ENCODE measurements at regions not wholly inside any gene's neighbourhood (a gene's known extent, or its start where the extent isn't known, plus 50 kb on each side); places are given as distances from the start of the nearest gene placed in this dataset.
A peak's percentile ranks its signal among the peaks of the same experiment; 100 is the strongest.

DNA sequence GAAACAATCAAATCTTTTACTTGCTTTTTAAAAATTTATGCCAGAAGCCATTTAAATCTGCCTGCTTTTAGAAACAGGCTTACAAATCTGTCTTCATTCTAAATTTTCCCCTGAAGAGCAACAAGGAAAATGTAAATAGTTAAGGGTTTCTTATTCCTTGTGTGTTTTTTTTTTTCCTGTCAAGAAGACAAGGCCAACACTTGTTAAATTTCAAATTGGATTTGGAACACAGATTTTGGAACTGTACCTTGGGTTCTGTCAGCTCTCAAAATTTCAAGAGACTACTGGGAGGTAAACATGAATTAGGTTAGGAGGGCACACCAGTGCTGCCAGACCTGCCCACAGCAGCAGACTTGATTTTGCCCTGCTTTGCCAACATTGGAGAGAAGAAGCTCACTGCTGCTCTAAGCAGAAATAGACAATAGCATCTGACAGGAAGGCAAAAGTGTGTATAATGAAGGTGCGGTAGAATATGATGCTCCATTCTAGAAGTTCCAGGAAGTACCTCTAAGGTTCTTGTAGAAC, 121.7 kb downstream of the NHLRC3 start:
- Histone ChIP-seq H3K9me3 (no peaks in the 10 kb centered on the region), H3K4me3 (no peak overlapping the region), H3K27ac (no peak overlapping the region), H3K36me3 (no peaks in the 10 kb centered on the region), H3K4me1 (no peaks in the 10 kb centered on the region), H3K27me3 (no peaks in the 10 kb centered on the region)
- no peak for TF ChIP-seq CTCF (IDR thresholded peaks at IDR 0.05)
- intact Hi-C loops (cut with DNase I) = no loop called here
- DNase-seq = no peak
- no peak for ATAC-seq

DNA sequence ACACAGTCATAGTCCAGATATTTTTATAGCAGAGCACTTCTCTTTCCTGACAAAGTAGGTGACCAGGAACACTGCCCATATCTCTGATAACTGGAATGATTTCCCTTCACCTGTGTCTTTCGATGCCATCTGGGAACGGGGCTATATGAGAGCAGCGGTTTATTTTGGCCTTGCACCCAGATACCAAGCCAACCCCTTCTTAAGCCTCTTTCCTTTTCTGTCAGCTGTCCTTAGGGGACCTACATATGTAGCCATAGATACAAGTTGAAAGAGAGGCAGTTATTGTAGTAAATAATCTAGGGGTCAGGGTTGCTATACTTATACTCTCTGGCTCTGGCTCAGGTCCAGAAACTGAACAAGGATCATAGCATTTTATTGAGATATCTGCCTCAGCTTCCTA, 128.8 kb downstream of the NHLRC3 start:
- intact Hi-C loops (cut with DNase I) = no loop called here
- H3K9me3 ChIP-seq = no peaks in the 10 kb centered on the region
- no peak overlapping the region for H3K4me3 ChIP-seq
- H3K4me1 ChIP-seq = no peaks in the 10 kb centered on the region
- H3K36me3 ChIP-seq = no peaks in the 10 kb centered on the region
- TF ChIP-seq CTCF (IDR thresholded peaks at IDR 0.05) = no peak
- no peak for ATAC-seq
- no peak overlapping the region for H3K27ac ChIP-seq
- DNase-seq = no peak
- no peaks in the 10 kb centered on the region for H3K27me3 ChIP-seq

DNA sequence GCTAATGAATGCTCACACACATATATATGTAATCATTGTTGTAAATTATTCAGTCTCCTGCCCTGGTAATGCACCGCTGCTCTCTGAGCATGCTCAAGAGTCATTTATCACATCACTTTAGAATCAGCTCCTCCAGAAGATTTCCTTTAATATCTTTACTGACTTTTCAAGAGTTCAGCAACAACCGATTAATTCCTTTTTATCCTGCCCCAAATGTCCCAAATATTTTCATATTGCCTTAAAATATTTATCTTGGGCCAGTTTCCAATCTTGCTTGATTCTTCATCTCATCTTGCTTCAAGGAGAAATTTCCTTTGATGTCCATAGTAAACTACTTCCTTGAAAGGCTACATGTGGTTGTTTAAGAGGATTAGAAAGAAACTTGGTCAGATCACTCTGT, 132.5 kb downstream of the NHLRC3 start:
- H3K27me3 ChIP-seq = no peaks in the 10 kb centered on the region
- H3K4me3 ChIP-seq = no peak overlapping the region
- DNase-seq (no peak), ATAC-seq (no peak)
- H3K36me3 ChIP-seq = no peaks in the 10 kb centered on the region
- H3K4me1 ChIP-seq = no peaks in the 10 kb centered on the region
- no peak for TF ChIP-seq CTCF (IDR thresholded peaks at IDR 0.05)
- intact Hi-C loops (cut with DNase I) = no loop called here
- H3K9me3 ChIP-seq = no peaks in the 10 kb centered on the region
- H3K27ac ChIP-seq = no peak overlapping the region

DNA sequence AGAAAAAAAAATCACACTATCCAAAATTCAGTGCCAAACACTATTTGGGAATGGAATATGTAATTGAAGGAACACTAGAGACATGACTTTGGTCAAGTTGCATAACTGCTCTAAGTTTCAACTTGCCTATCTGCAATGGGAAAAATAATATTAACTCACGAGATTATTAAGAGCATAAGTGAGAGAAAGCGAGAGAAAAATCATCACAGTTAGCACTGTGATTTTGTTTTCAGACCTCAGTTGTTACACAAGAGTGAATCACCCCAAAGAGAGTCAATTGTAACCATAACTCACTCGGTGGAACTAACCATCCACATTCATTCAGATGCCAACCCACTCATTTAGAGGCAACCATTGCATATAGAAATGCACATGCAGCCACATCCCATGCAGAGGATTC, 147.1 kb downstream of the NHLRC3 start:
- Histone ChIP-seq H3K4me1 (no peaks in the 10 kb centered on the region), H3K27ac (no peak overlapping the region), H3K36me3 (no peaks in the 10 kb centered on the region), H3K27me3 (no peaks in the 10 kb centered on the region), H3K4me3 (no peak overlapping the region), H3K9me3 (no peaks in the 10 kb centered on the region)
- no peak for DNase-seq
- no peak for TF ChIP-seq CTCF (IDR thresholded peaks at IDR 0.05)
- ATAC-seq = no peak
- intact Hi-C loops (cut with DNase I) = no loop called here

- TF ChIP-seq CTCF (IDR thresholded peaks at IDR 0.05) = no peak
- Histone ChIP-seq H3K4me1 (no peaks in the 10 kb centered on the region), H3K9me3 (no peaks in the 10 kb centered on the region), H3K27ac (peak overlapping the region; percentile 2), H3K36me3 (no peaks in the 10 kb centered on the region), H3K27me3 (no peaks in the 10 kb centered on the region), H3K4me3 (no peak overlapping the region)
- DNase-seq (no peak), ATAC-seq (no peak)
- intact Hi-C loops (cut with DNase I) = no loop called here
These were observed 148.1 kb downstream of the NHLRC3 start for GRCh38 chr13:39186205-39186875.

DNA sequence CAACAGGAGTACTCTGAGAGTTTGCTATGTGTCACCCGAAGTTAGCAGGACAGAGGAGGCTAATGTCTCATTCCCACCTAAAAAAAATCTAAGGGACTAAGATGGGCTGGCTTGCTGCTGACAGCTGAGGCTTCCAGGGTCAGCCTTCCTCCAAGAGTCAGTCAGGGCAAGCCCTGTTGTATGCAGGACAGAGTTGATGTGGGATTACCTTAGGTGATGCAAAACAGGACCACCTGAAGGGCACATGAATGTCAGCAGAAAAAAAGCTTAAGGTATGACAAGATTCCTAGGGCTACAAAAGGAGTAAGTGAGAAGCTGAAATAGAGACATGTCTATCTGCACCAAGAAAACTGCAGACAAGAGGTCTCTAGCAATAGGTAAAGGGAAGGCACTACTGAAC, 151.5 kb downstream of the NHLRC3 start:
- Histone ChIP-seq H3K9me3 (no peaks in the 10 kb centered on the region), H3K4me1 (no peaks in the 10 kb centered on the region), H3K36me3 (no peaks in the 10 kb centered on the region), H3K27me3 (no peaks in the 10 kb centered on the region), H3K27ac (no peak overlapping the region), H3K4me3 (no peak overlapping the region)
- ATAC-seq = no peak
- no peak for DNase-seq
- no peak for TF ChIP-seq CTCF (IDR thresholded peaks at IDR 0.05)
- intact Hi-C loops (cut with DNase I) = no loop called here

All from upper lobe of right lung (tissue), 1 donor.